ENCODE measurements at regions not wholly inside any gene's neighbourhood (a gene's known extent, or its start where the extent isn't known, plus 50 kb on each side); places are given as distances from the start of the nearest gene placed in this dataset.
"Not testable (repeated sequence)": the region's sequence is repeated elsewhere in the genome, so short reads cannot be mapped to it uniquely, and the experiment has no call there.

GRCh38 chr6:74570044-74570443, 635.8 kb downstream of the COL12A1 start:
- no peak for TF ChIP-seq POLR2AphosphoS5 (IDR thresholded peaks at IDR 0.05)
- no peak for TF ChIP-seq EP300 (IDR thresholded peaks at IDR 0.05)
- TF ChIP-seq, protein P1, sequence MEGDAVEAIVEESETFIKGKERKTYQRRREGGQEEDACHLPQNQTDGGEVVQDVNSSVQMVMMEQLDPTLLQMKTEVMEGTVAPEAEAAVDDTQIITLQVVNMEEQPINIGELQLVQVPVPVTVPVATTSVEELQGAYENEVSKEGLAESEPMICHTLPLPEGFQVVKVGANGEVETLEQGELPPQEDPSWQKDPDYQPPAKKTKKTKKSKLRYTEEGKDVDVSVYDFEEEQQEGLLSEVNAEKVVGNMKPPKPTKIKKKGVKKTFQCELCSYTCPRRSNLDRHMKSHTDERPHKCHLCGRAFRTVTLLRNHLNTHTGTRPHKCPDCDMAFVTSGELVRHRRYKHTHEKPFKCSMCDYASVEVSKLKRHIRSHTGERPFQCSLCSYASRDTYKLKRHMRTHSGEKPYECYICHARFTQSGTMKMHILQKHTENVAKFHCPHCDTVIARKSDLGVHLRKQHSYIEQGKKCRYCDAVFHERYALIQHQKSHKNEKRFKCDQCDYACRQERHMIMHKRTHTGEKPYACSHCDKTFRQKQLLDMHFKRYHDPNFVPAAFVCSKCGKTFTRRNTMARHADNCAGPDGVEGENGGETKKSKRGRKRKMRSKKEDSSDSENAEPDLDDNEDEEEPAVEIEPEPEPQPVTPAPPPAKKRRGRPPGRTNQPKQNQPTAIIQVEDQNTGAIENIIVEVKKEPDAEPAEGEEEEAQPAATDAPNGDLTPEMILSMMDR (IDR thresholded peaks at IDR 0.05), result no peak
- TF ChIP-seq POLR2A (IDR thresholded peaks at IDR 0.05), result no peak
- no peaks in the 10 kb centered on the region for H3K9me3 ChIP-seq
- no peaks in the 10 kb centered on the region for H3K27me3 ChIP-seq
- DNase-seq, result no peak
- no peaks in the 10 kb centered on the region for H3K4me1 ChIP-seq
- WGBS, 2 donors, result 73 to 84% methylated on average over 1 of the region's 1 CpG
- no peaks in the 10 kb centered on the region for H3K36me3 ChIP-seq
- no peak overlapping the region for H3K4me3 ChIP-seq
- H3K27ac ChIP-seq, result no peak overlapping the region
- ATAC-seq (ENCODE audit: low FRiP score in 2 of 2), result no peak

DNA sequence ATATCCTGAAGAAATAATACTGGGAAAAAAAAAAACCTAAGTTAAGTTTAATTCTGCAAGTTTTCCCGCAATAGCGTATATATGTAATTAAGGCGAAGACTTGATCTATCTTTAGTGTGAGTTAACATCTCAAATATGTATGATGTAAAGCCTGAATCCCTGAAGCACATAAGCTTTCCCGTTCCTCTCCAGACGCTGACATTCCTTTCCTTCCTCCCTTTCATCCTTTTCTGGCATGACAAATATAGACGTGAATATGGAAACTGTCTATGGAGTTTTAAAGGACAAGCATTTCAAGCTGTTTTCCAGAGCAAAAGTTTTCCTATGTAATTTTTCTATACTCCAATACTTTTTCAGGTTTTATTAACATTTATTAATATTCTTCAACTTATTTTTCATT, 637.0 kb downstream of the COL12A1 start:
- no peak for DNase-seq
- Histone ChIP-seq H3K27me3 (no peaks in the 10 kb centered on the region), H3K36me3 (no peaks in the 10 kb centered on the region), H3K9me3 (no peaks in the 10 kb centered on the region), H3K27ac (no peak overlapping the region), H3K4me3 (no peak overlapping the region), H3K4me1 (no peaks in the 10 kb centered on the region)
- TF ChIP-seq POLR2AphosphoS5 (IDR thresholded peaks at IDR 0.05), result no peak
- no peak for TF ChIP-seq POLR2A (IDR thresholded peaks at IDR 0.05)
- TF ChIP-seq, protein P1 (IDR thresholded peaks at IDR 0.05), result no peak
- TF ChIP-seq EP300 (IDR thresholded peaks at IDR 0.05), result no peak
- ATAC-seq (ENCODE audit: low FRiP score in 2 of 2), result no peak
- 62 to 66% methylated on average over 6 of the region's 6 CpGs for WGBS, 2 donors

- WGBS, 2 donors, result 92% methylated on average over 4 of the region's 4 CpGs
- not testable (repeated sequence) for DNase-seq; H3K4me3 ChIP-seq; H3K36me3 ChIP-seq; H3K27ac ChIP-seq; ATAC-seq (ENCODE audit: low FRiP score in 2 of 2); H3K4me1 ChIP-seq; H3K27me3 ChIP-seq; H3K9me3 ChIP-seq
Observed at GRCh38 chr6:74567923-74568290, 637.9 kb downstream of the COL12A1 start.

DNA sequence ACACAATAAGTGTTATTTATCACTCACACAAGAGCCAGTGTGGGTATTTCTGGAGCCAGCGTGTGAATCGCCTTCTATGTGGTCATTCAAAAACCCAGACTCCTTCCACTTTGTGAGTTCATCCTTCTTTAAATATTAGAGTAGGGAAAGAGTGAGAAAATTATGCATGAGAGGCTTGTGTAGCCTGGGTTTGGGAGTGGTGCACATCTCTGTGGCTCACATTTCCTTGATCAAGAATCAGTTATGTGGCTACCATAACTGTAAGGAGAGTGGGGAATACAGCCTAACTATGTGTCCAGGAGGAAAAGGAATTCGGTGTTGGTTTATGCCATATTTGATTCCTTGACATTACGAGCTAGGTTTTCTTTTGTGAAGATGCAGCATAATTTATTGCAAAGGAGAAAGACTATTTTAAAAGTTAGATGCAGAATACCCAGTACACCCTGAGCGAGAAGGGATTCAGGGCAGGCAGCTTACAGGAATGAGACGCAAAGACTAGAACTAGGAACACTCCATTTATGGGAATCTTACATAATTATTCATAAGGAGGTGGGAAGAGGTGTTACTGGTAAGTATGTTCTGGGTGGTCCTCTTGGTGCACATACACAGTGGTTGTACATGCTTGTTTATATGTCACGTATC, 638.5 kb downstream of the COL12A1 start:
- H3K27me3 ChIP-seq, result no peaks in the 10 kb centered on the region
- no peaks in the 10 kb centered on the region for H3K4me1 ChIP-seq
- no peak overlapping the region for H3K4me3 ChIP-seq
- no peak overlapping the region for H3K27ac ChIP-seq
- no peak for DNase-seq
- 93 to 94% methylated on average over 7 of the region's 7 CpGs for WGBS, 2 donors
- H3K9me3 ChIP-seq, result no peaks in the 10 kb centered on the region
- TF ChIP-seq EP300 (IDR thresholded peaks at IDR 0.05) (no peak), POLR2AphosphoS5 (IDR thresholded peaks at IDR 0.05) (no peak), POLR2A (IDR thresholded peaks at IDR 0.05) (no peak)
- TF ChIP-seq, protein P1 (IDR thresholded peaks at IDR 0.05), result no peak
- no peak for ATAC-seq (ENCODE audit: low FRiP score in 2 of 2)
- H3K36me3 ChIP-seq, result no peaks in the 10 kb centered on the region

GRCh38 chr6:74557236-74557635, 648.6 kb downstream of the COL12A1 start:
- Histone ChIP-seq H3K4me1 (no peaks in the 10 kb centered on the region), H3K9me3 (no peaks in the 10 kb centered on the region), H3K4me3 (no peak overlapping the region), H3K27me3 (no peaks in the 10 kb centered on the region), H3K36me3 (no peaks in the 10 kb centered on the region), H3K27ac (no peak overlapping the region)
- ATAC-seq (ENCODE audit: low FRiP score in 2 of 2) (no peak), DNase-seq (no peak)
- TF ChIP-seq, protein P1 (IDR thresholded peaks at IDR 0.05), result no peak
- TF ChIP-seq POLR2AphosphoS5 (IDR thresholded peaks at IDR 0.05), result no peak
- no peak for TF ChIP-seq POLR2A (IDR thresholded peaks at IDR 0.05)
- no peak for TF ChIP-seq EP300 (IDR thresholded peaks at IDR 0.05)

Data from upper lobe of left lung (tissue), 6 donors.